Amniotic epithelial cell (primary cell): ENCODE measurements at regions not wholly inside any gene's neighbourhood (a gene's known extent, or its start where the extent isn't known, plus 50 kb on each side); places are given as distances from the start of the nearest gene placed in this dataset.
"Not testable (repeated sequence)": the region's sequence is repeated elsewhere in the genome, so short reads cannot be mapped to it uniquely, and the experiment has no call there.

ENCODE experiments used
- DNase-seq: peaks from one replicate; pipeline ENCODE4 v3.0.0-alpha.2; 2010; ENCODE audit warnings: low read depth

GRCh38 chrX:37904833-37905232 is 57.5 kb upstream of the DYNLT3 start:
- DNase-seq = no peak

DNA sequence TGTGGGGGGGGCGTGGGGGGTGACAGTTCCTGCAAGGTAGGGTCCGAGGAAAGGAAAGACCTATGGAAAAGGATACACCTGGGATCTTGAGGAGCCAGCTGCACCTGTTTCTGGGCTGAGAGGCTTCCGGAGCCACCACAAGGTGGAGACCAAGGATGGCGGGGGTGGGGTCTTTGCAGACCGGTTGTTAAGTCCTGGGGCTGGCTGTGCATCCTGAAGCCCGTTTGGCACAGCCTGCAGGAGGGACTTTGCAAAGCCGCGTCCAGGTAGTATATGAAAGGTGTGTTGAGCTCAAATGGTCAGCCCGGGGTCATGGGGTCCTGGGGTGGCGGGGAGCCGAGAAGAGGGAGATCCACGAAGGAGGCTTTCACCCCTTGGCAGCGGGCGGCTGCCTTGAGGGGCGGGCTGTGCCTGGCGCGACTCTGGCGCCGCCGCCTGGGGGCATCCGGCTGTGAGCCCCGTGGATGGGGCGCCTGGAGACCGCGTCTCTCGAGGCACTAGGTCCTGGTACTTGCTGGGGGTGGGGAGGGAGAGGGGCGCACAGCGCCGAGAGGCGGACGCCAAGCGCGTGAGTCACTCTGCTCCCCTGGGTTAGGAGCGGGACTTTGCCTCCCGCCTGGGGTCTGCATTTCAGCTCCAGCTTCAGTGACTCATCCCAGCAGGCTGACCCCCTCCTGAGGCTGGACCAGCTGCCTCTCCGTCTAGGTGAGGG is 58.2 kb upstream of the DYNLT3 start:
- no peak for DNase-seq

GRCh38 chrX:37906357-37906756 is 59.0 kb upstream of the DYNLT3 start:
- DNase-seq = no peak

DNA sequence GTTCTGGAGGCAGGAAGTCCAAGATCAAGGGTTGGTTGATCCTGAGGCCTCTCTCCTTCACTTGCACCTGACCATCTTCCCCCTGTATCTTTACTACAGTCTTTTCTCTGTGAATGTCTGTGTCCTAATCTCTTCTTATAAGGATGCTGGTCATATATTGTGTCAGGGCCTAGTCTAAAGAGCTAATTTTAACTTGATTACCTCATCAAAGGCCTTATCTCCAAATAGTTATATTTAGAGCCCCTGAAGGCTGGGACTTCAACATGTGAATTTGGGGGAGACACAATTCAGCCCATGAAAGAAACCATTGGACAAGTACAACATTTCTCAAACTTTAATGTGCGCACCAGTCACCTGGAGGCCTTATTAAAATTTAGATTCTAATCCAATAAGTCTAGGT is 62.8 kb upstream of the DYNLT3 start:
- DNase-seq = no peak

GRCh38 chrX:37912304-37912703 is 64.9 kb upstream of the DYNLT3 start:
- peak; percentile 50 for DNase-seq

GRCh38 chrX:37912777-37913176 is 65.4 kb upstream of the DYNLT3 start:
- no peak for DNase-seq

DNA sequence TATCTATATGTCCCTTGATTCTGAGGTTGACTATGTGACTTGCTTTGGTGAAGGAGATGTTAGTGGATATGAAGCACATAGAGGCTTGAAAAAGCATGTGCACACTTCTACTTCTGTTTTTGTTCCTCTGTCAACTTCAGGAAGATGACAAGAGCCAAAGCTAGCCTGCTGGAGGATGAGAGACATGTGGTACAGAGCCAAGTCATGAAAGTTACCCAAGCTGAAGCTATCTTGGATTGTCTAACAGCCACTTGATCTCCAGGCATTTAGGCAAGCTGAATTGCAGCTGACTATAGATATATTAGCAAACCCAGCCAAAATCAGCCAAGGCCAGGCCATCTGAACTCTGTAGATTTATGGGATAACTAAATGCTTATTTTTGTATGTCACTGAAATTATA is 70.8 kb upstream of the DYNLT3 start:
- DNase-seq = no peak

DNA sequence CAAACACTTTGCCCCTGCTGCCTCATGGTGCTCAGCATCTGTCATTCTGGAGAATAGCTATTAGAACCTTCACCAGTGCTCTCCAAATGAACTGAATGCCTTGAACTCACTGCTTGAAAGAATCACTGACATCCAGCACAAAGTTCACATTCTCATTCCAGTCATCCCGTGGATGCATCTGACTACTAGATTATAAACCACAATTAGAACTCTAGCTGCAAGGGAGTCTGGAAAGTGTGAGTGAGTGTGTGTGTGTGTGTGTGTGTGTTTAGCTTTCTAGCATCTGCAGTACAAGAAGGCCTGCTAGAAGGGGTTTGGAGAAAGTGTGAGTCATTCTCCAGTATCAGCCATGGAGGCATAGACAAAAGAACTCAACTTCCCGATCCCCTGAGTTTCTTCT is 71.3 kb upstream of the DYNLT3 start:
- DNase-seq = no peak

DNA sequence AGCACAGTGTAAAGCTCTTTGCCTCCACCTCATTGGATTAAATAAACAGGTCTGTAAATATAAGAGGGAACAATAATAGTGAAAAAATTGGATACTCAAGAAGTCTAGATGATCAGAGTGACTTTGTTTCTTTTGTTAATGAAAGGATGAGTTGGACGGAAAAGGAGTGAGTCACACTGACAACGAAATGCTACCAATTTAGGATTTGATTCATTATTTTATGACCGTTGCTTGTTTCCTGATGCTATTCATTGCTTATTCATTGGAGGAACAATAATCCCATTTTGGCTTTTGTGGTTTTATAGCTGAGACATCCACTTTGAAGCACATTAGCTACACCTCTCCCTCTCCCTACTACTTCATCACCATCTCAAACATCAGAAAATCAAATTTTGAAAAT is 74.4 kb upstream of the DYNLT3 start:
- DNase-seq = peak; percentile 25

DNA sequence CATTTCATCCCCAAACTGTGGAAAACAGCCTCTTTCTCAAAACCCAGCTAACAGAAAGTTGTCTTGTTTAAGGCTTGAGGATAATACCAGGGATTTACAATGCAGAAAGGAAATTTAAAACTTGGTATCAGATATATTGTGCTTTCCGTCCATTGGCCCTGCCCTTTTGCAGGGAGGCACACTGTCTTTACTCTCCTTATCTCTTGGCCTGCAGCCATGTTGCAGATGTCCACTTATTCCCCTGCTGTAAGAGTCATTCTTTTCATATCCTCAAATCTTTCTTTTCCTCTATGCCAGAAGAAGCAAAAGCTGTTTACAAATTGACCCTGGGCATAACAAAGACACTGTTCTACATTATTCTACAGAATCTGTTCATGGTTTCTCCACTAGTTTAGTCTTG is 75.6 kb upstream of the DYNLT3 start:
- DNase-seq = peak; percentile 35

DNA sequence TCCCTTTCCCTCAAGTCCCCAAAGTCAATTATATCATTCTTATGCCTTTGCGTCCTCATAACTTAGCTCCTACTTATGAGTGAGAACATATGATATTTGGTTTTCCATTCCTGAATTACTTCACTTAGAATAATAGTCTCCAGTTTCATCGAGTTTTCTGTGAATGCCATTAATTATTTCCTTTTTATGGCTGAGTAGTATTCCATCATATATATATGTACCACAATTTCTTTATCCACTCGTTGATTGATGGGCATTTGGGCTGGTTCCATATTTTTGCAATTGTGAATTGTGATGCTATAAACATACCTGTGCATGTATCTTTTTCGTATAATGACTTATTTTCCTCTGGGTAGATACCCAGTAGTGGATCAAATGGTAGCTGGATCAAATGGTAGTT is 78.4 kb upstream of the DYNLT3 start:
- DNase-seq = not testable (repeated sequence)

GRCh38 chrX:37926700-37927099 is 79.3 kb upstream of the DYNLT3 start:
- DNase-seq = peak; percentile 37

DNA sequence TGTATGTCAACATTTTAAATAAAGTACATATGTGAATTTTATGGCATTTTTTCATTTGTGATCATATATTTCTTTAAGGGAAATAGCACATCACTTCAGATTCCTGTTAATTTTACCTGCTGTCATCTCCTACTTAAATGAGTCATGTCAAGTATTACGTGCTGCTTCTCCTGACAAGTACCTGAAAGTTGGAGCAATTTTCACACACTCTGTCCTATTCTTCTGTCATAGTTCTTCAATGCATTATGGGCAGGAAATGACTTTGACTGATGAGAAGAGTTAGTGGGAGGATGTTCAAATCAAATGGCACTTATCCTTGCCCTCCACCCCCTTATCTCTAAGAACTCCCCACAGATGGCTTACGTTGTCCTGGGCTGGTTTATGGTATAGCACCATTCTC is 64.2 kb upstream of the SYTL5 start:
- DNase-seq = no peak

- DNase-seq = no peak
Measured at GRCh38 chrX:37943554-37944344, 62.6 kb upstream of the SYTL5 start.

DNA sequence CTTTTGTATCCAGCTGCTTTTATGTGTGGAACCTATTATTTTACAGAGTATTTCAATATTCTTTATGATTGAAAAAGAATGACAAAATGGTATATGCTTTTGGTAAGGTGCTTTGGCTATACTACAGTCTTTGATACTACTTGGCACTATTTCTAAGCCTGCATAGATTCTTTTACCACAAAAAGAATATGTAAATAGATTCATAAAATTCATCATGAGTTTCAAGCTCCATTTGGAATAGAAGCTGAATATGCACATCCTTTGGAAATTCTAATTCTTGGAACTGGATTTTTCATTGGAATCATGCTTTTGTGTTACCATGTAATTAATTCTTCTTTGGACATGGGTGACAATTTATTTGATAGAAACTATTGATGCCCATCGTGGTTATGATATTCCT is 60.2 kb upstream of the SYTL5 start:
- DNase-seq = no peak

DNA sequence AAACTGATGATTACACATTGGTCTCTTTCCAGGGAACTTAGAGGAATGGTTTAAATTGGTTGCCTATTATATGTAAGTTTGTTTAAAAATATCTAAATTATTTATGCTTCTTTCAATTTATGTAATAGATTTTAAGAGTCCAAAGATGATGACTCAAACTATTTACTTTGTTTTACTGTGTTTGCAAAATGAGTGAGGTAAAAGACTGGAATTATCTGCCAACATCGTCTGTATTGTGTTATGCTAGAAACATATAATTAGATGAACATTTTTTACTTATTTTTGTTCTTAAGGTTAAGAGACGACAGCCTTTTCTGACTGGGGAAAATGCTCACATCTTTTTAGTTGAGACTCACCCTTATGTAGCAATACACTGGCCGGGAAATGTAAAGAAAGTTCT is 51.1 kb upstream of the SYTL5 start:
- no peak for DNase-seq

DNA sequence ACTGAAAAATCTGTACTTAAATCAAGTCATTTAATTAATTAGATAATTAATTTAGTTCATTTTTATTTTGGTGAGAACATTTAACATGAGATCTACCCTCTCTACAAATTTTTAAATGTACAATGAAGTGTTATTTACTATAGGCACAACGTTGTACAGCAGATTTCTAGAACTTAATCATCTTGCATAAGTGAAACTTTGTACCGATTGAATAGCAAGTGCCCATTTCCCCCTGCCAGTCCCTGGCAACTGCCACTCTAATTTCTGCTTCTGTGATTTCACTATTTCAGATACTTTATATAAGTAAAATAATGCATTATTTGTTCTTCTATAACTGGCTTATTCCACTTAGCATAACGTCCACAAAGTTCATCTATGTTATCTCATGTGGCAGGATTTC is 50.1 kb upstream of the SYTL5 start:
- no peak for DNase-seq
